AG09319 (cell line): ENCODE measurements at regions not wholly inside any gene's neighbourhood (a gene's known extent, or its start where the extent isn't known, plus 50 kb on each side); places are given as distances from the start of the nearest gene placed in this dataset.

ENCODE experiments used
- DNase-seq: peaks from one replicate; pipeline ENCODE4 v3.0.0-alpha.2; 2010; ENCODE audit warnings: low read depth; ENCODE audit errors: extremely low read depth
- CTCF ChIP-seq: IDR thresholded peaks from 2 replicates; pipeline ENCODE4 v1.5.1; 2011; ENCODE audit warnings: low read depth, mild to moderate bottlenecking, inconsistent platforms, low read length, moderate library complexity

GRCh38 chr18:67215686-67216085, 300.8 kb downstream of the DSEL start:
- no peak for TF ChIP-seq CTCF
- no peak for DNase-seq

- no peak for TF ChIP-seq CTCF
- no peak for DNase-seq
These were observed 304.9 kb downstream of the DSEL start for GRCh38 chr18:67211646-67212045.

GRCh38 chr18:67200665-67201064, 315.9 kb downstream of the DSEL start:
- no peak for TF ChIP-seq CTCF
- no peak for DNase-seq

GRCh38 chr18:67199993-67200617, 316.4 kb downstream of the DSEL start:
- TF ChIP-seq CTCF = peak; percentile 53
- DNase-seq = peak; percentile 14

GRCh38 chr18:67194886-67195285, 321.6 kb downstream of the DSEL start:
- DNase-seq = no peak

GRCh38 chr18:67192535-67192934, 324.0 kb downstream of the DSEL start:
- no peak for TF ChIP-seq CTCF
- DNase-seq = no peak

More at GRCh38 chr18:67194886-67195285, 321.6 kb downstream of the DSEL start:
- no peak for TF ChIP-seq CTCF

GRCh38 chr18:67183398-67183797, 333.1 kb downstream of the DSEL start:
- no peak for DNase-seq
- TF ChIP-seq CTCF = no peak
